Uterus (tissue), 3 donors: ENCODE measurements at regions not wholly inside any gene's neighbourhood (a gene's known extent, or its start where the extent isn't known, plus 50 kb on each side); places are given as distances from the start of the nearest gene placed in this dataset.

Experiments used
- DNase-seq, 2 donors: peaks; one replicate each; pipeline ENCODE4 v3.0.0-alpha.2; 2019 to 2020
- H3K27ac ChIP-seq, 2 donors: fragments of 200-600 bp; sonication (generic); 1 replicate in 1 of 2; 2 replicates in 1 of 2; pipeline ENCODE4 v1.5.1; 2016 to 2018
- H3K27me3 ChIP-seq, 2 donors: fragments of 200-600 bp; sonication (generic); one replicate each; pipeline ENCODE4 v1.5.1; 2018 to 2019; ENCODE audit warnings: control low read depth in 1 of 2
- H3K36me3 ChIP-seq, 2 donors: fragments of 200-600 bp; sonication (generic); one replicate each; pipeline ENCODE4 v1.5.1; 2019; ENCODE audit warnings: control low read depth in 1 of 2
- H3K4me1 ChIP-seq, 2 donors: fragments of 200-600 bp; sonication (generic); one replicate each; pipeline ENCODE4 v1.5.1; 2018 to 2019; ENCODE audit warnings: control low read depth in 1 of 2
- H3K4me3 ChIP-seq, 2 donors: fragments of 200-600 bp; sonication (generic); 1 replicate in 1 of 2; 2 replicates in 1 of 2; pipeline ENCODE4 v1.5.1; 2018 to 2019; ENCODE audit warnings: mild to moderate bottlenecking in 1 of 2
- H3K9me3 ChIP-seq, 2 donors: fragments of 200-600 bp; sonication (generic); one replicate each; pipeline ENCODE4 v1.5.1; 2019; ENCODE audit warnings: control low read depth in 1 of 2
- POLR2A ChIP-seq, 2 donors: fragments of 450-650 bp; IDR thresholded peaks; one replicate each; pipeline ENCODE4 v1.6.1; 2016; ENCODE audit warnings: antibody characterized with exemption in 2 of 2, mild to moderate bottlenecking in 1 of 2, moderate library complexity in 1 of 2
- intact Hi-C: fragments of 100-400 bp; cut with DNase I; formaldehyde crosslinking; loops from one replicate; pipeline ENCODE4 v1.15.1; 2023; ENCODE audit warnings: low total_unique reads
- TF ChIP-seq, protein P1 (sequence below), 4 experiments: fragments of 200-600 bp in 2 of 4; fragments of 450-650 bp in 2 of 4; sonication (generic) in 2 of 4; IDR thresholded peaks; one replicate each; pipeline ENCODE4 v1.5.1; 2016 to 2019; ENCODE audit warnings: antibody characterized with exemption in 4 of 4, mild to moderate bottlenecking in 2 of 4, moderate library complexity in 1 of 4
- donor health status: DM: yes; HTN: yes; CAD: no.

GRCh38 chr20:57053793-57054552 lies 212.5 kb downstream of the BMP7 start:
- DNase-seq = no peak
- no peaks in the 10 kb centered on the region for H3K27me3 ChIP-seq
- no peak overlapping the region for H3K27ac ChIP-seq
- H3K9me3 ChIP-seq = no peaks in the 10 kb centered on the region
- TF ChIP-seq POLR2A (IDR thresholded peaks at IDR 0.05) = no peak
- TF ChIP-seq, protein P1, sequence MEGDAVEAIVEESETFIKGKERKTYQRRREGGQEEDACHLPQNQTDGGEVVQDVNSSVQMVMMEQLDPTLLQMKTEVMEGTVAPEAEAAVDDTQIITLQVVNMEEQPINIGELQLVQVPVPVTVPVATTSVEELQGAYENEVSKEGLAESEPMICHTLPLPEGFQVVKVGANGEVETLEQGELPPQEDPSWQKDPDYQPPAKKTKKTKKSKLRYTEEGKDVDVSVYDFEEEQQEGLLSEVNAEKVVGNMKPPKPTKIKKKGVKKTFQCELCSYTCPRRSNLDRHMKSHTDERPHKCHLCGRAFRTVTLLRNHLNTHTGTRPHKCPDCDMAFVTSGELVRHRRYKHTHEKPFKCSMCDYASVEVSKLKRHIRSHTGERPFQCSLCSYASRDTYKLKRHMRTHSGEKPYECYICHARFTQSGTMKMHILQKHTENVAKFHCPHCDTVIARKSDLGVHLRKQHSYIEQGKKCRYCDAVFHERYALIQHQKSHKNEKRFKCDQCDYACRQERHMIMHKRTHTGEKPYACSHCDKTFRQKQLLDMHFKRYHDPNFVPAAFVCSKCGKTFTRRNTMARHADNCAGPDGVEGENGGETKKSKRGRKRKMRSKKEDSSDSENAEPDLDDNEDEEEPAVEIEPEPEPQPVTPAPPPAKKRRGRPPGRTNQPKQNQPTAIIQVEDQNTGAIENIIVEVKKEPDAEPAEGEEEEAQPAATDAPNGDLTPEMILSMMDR (IDR thresholded peaks at IDR 0.05) = no peak
- no peaks in the 10 kb centered on the region for H3K4me1 ChIP-seq
- no peaks in the 10 kb centered on the region for H3K36me3 ChIP-seq
- no peak overlapping the region for H3K4me3 ChIP-seq
- intact Hi-C loops = no loop called here

DNA sequence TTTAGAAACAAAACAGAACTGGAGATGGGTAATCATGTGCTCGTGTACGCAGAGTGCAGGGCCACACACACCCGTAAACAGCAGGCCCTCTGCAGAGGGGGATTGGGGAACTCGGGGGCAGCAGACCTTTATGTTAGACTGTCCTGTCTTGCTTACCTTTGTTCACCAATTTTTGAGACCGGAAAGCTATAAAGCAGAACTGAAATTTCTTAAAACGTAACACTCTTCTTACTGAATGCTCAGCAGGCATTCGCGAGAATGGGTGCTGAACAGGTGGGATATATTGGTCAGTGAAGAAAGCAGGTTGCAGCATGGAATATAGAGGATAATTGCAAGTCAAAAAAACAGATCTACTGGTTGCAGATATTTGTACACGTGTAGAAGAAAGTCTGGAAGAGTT lies 211.1 kb downstream of the BMP7 start:
- no peaks in the 10 kb centered on the region for H3K9me3 ChIP-seq
- H3K27me3 ChIP-seq = no peaks in the 10 kb centered on the region
- no peak overlapping the region for H3K4me3 ChIP-seq
- intact Hi-C loops = no loop called here
- TF ChIP-seq, protein P1 (IDR thresholded peaks at IDR 0.05) = no peak
- TF ChIP-seq POLR2A (IDR thresholded peaks at IDR 0.05) = no peak
- no peaks in the 10 kb centered on the region for H3K4me1 ChIP-seq
- H3K27ac ChIP-seq = no peak overlapping the region
- H3K36me3 ChIP-seq = no peaks in the 10 kb centered on the region
- DNase-seq = no peak

DNA sequence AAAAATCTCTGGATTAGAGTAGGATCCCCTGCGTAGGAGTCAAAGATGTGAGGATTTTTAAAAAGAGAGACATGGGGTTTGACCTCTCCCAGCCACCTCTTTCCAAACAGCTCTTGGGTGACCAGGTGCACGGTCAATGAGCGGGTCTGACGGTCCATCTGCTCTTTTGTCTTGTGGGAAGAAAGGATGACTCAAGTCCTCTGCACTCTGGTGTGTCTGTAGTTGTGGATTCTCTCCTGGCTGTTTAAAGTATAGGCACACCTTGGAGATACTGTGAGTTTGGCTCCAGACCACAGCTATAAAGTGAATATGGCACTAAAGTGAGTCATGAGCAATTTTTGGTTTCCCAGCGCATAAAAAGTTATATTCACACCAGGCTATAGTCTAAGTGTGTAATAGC lies 209.8 kb downstream of the BMP7 start:
- DNase-seq = no peak
- H3K9me3 ChIP-seq = no peaks in the 10 kb centered on the region
- no peak overlapping the region for H3K4me3 ChIP-seq
- H3K27me3 ChIP-seq = no peaks in the 10 kb centered on the region
- no peaks in the 10 kb centered on the region for H3K4me1 ChIP-seq
- intact Hi-C loops = no loop called here
- H3K36me3 ChIP-seq = no peaks in the 10 kb centered on the region
- TF ChIP-seq, protein P1 (IDR thresholded peaks at IDR 0.05) = no peak
- no peak for TF ChIP-seq POLR2A (IDR thresholded peaks at IDR 0.05)
- no peak overlapping the region for H3K27ac ChIP-seq

- no peak overlapping the region for H3K4me3 ChIP-seq
- H3K4me1 ChIP-seq = no peaks in the 10 kb centered on the region
- H3K27ac ChIP-seq = no peak overlapping the region
- no peak for DNase-seq
- H3K9me3 ChIP-seq = no peaks in the 10 kb centered on the region
- no peaks in the 10 kb centered on the region for H3K36me3 ChIP-seq
- no peaks in the 10 kb centered on the region for H3K27me3 ChIP-seq
- intact Hi-C loops = no loop called here
- no peak for TF ChIP-seq POLR2A (IDR thresholded peaks at IDR 0.05)
- TF ChIP-seq, protein P1 (IDR thresholded peaks at IDR 0.05) = no peak
These were observed 207.3 kb downstream of the BMP7 start for GRCh38 chr20:57059055-57059596.

- H3K9me3 ChIP-seq = no peaks in the 10 kb centered on the region
- DNase-seq = no peak
- no peaks in the 10 kb centered on the region for H3K36me3 ChIP-seq
- no peak overlapping the region for H3K4me3 ChIP-seq
- no peak for TF ChIP-seq POLR2A (IDR thresholded peaks at IDR 0.05)
- TF ChIP-seq, protein P1 (IDR thresholded peaks at IDR 0.05) = no peak
- H3K27ac ChIP-seq = no peak overlapping the region
- intact Hi-C loops = no loop called here
- H3K4me1 ChIP-seq = no peaks in the 10 kb centered on the region
- H3K27me3 ChIP-seq = no peaks in the 10 kb centered on the region
These were observed 205.9 kb downstream of the BMP7 start for GRCh38 chr20:57060407-57061050.
